GM23338 (cell line): ENCODE measurements at regions not wholly inside any gene's neighbourhood (a gene's known extent, or its start where the extent isn't known, plus 50 kb on each side); places are given as distances from the start of the nearest gene placed in this dataset.

Experiments
- ATAC-seq: fragments of 200-7000 bp; cut with Tn5 transposase; 3 replicates; pipeline ENCODE4 v1.9.1; 2020
- DNase-seq: peaks from one replicate; pipeline ENCODE4 v3.0.0-alpha.2; 2015; ENCODE audit warnings: low spot score
- H2AFZ ChIP-seq: fragments of 200-600 bp; sonication (generic); 2 replicates; pipeline ENCODE4 v1.8.0; 2016; ENCODE audit warnings: antibody characterized with exemption, mild to moderate bottlenecking, moderate library complexity
- H3F3A ChIP-seq: fragments of 200-600 bp; sonication (generic); replicated peaks from 2 replicates; pipeline ENCODE4 v1.8.0; 2017; ENCODE audit warnings: antibody characterized with exemption, mixed run types, low read depth
- H3K27ac ChIP-seq: fragments of 200-600 bp; sonication (generic); 2 replicates; pipeline ENCODE4 v1.6.1; 2016; ENCODE audit warnings: low read depth
- H3K27me3 ChIP-seq: fragments of 200-600 bp; sonication (generic); 2 replicates; pipeline ENCODE4 v1.8.0; 2016; ENCODE audit warnings: mild to moderate bottlenecking, mixed run types, moderate library complexity; ENCODE audit not compliant: insufficient read depth
- H3K36me3 ChIP-seq: fragments of 200-600 bp; sonication (generic); 2 replicates; pipeline ENCODE4 v1.8.0; 2016; ENCODE audit warnings: mild to moderate bottlenecking; ENCODE audit not compliant: insufficient read depth
- H3K4me1 ChIP-seq: fragments of 200-600 bp; sonication (generic); 2 replicates; pipeline ENCODE4 v1.8.0; 2016; ENCODE audit warnings: mild to moderate bottlenecking, moderate library complexity; ENCODE audit not compliant: insufficient read depth
- H3K4me2 ChIP-seq: fragments of 200-600 bp; sonication (generic); 2 replicates; pipeline ENCODE4 v1.7.1; 2017; ENCODE audit warnings: mixed run types
- H3K4me3 ChIP-seq: fragments of 200-600 bp; sonication (generic); 2 replicates; pipeline ENCODE4 v1.6.1; 2016; ENCODE audit warnings: mixed run types
- H3K79me2 ChIP-seq: fragments of 200-600 bp; sonication (generic); replicated peaks from 2 replicates; pipeline ENCODE4 v1.8.0; 2017; ENCODE audit warnings: mild to moderate bottlenecking; ENCODE audit not compliant: insufficient read depth
- H3K9me2 ChIP-seq: fragments of 200-600 bp; sonication (generic); 2 replicates; pipeline ENCODE4 v1.8.0; 2017; ENCODE audit not compliant: insufficient read depth
- H4K20me1 ChIP-seq: fragments of 200-600 bp; sonication (generic); replicated peaks from 2 replicates; pipeline ENCODE4 v1.8.0; 2017; ENCODE audit warnings: mild to moderate bottlenecking; ENCODE audit not compliant: insufficient read depth
- H3K27ac Mint-ChIP-seq: 2 replicates; pipeline ENCODE4 v1.8.0; 2020; ENCODE audit warnings: inconsistent platforms, mild to moderate bottlenecking, moderate library complexity, mixed read lengths
- H3K27me3 Mint-ChIP-seq: 3 replicates; pipeline ENCODE4 v1.8.0; 2022; ENCODE audit warnings: low read depth, mild to moderate bottlenecking, moderate library complexity, mixed read lengths, inconsistent platforms; ENCODE audit not compliant: insufficient read depth, poor library complexity
- H3K36me3 Mint-ChIP-seq: 3 replicates; pipeline ENCODE4 v1.8.0; 2021; ENCODE audit warnings: low read depth, mild to moderate bottlenecking, inconsistent platforms, moderate library complexity, mixed read lengths
- H3K4me1 Mint-ChIP-seq: 3 replicates; pipeline ENCODE4 v1.8.0; 2020; ENCODE audit warnings: mild to moderate bottlenecking, inconsistent platforms, mixed read lengths
- H3K4me3 Mint-ChIP-seq: 3 replicates; pipeline ENCODE4 v1.8.0; 2021; ENCODE audit warnings: moderate library complexity, mild to moderate bottlenecking, inconsistent platforms, mixed read lengths
- H3K9me3 Mint-ChIP-seq: 3 replicates; pipeline ENCODE4 v1.8.0; 2020; ENCODE audit warnings: moderate library complexity, mild to moderate bottlenecking, inconsistent platforms, mixed read lengths
- CREB1 ChIP-seq: fragments of 250-450 bp; sonication (Bioruptor Pico); IDR thresholded peaks from 2 replicates; pipeline ENCODE4 v1.5.0; 2020; ENCODE audit warnings: low read depth, mild to moderate bottlenecking, moderate library complexity
- EZH2 ChIP-seq: fragments of 200-600 bp; sonication (generic); IDR thresholded peaks from one replicate; pipeline ENCODE4 v1.8.0; 2017; ENCODE audit warnings: antibody characterized with exemption, mild to moderate bottlenecking, low read depth; ENCODE audit not compliant: unreplicated experiment
- EZH2phosphoT487 ChIP-seq: fragments of 200-600 bp; sonication (generic); IDR thresholded peaks from one replicate; pipeline ENCODE4 v1.8.1; 2018; ENCODE audit warnings: antibody characterized with exemption; ENCODE audit not compliant: unreplicated experiment
- JUNB ChIP-seq: IDR thresholded peaks from one replicate; pipeline ENCODE4 v1.6.1; 2016; ENCODE audit warnings: antibody characterized with exemption; ENCODE audit not compliant: unreplicated experiment
- NANOG ChIP-seq: IDR thresholded peaks from 2 replicates; pipeline ENCODE4 v1.6.1; 2016; ENCODE audit warnings: antibody characterized with exemption, borderline replicate concordance
- POLR2AphosphoS5 ChIP-seq: IDR thresholded peaks from 2 replicates; pipeline ENCODE4 v1.6.1; 2016; ENCODE audit warnings: antibody characterized with exemption, low read depth
- STAT1 ChIP-seq: IDR thresholded peaks from one replicate; pipeline ENCODE4 v1.6.1; 2016; ENCODE audit warnings: antibody characterized with exemption; ENCODE audit not compliant: unreplicated experiment
- ZNF114 ChIP-seq: fragments of 250-450 bp; sonication (Bioruptor Pico); IDR thresholded peaks from 2 replicates; pipeline ENCODE4 v1.5.0; 2020; ENCODE audit warnings: mild to moderate bottlenecking, moderate library complexity
- ZNF331 ChIP-seq: fragments of 250-450 bp; sonication (Bioruptor Pico); IDR thresholded peaks from 2 replicates; pipeline ENCODE4 v1.5.0; 2020; ENCODE audit warnings: low read depth, mild to moderate bottlenecking, moderate library complexity
- TF ChIP-seq, protein P1 (sequence below), 2 experiments: fragments of 200-600 bp in 1 of 2; sonication (generic) in 1 of 2; conservative IDR thresholded peaks; 2 replicates each; pipeline versions ENCODE4 v1.5.1 to v1.6.1; 2016 to 2017; ENCODE audit warnings: antibody characterized with exemption in 2 of 2, low read depth in 2 of 2, mild to moderate bottlenecking in 2 of 2, moderate library complexity in 1 of 2
- TF ChIP-seq, protein P2 (sequence below): IDR thresholded peaks from one replicate; pipeline ENCODE4 v1.6.1; 2018; ENCODE audit warnings: antibody characterized with exemption; ENCODE audit not compliant: unreplicated experiment
- TF ChIP-seq, protein P3 (sequence below): IDR thresholded peaks from 2 replicates; pipeline ENCODE4 v1.6.1; 2016; ENCODE audit warnings: antibody characterized with exemption
- TF ChIP-seq, protein P4 (sequence below): fragments of 250-450 bp; sonication (Bioruptor Pico); IDR thresholded peaks from 2 replicates; pipeline ENCODE4 v1.5.0; 2020; ENCODE audit warnings: mild to moderate bottlenecking, moderate library complexity

DNA sequence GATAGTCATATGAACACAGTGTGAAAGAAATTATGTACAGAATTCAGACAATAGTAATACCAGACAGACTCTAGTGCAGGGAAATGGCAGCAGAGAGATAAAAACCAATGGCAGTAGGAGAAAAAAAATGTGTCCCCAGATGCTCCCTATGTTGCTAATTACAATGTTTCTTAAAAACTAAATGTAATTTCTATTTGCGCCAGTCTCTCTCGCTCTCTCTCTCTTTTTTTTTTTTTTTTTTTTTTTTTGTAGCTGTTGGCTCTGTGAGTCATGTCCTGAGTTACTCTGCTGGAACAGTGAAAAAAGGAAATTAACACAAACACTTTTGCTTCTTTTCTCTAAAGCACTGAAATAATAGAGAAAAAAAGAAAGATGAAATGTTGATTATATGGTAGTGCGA lies 871.9 kb downstream of the GBE1 start:
- Histone ChIP-seq H3K27ac (no peak overlapping the region), H3K9me2 (no peaks in the 10 kb centered on the region), H4K20me1 (no peaks in the 10 kb centered on the region), H3K79me2 (no peaks in the 10 kb centered on the region), H3K4me3 (no peak overlapping the region), H3F3A (no peaks in the 10 kb centered on the region), H3K4me1 (no peaks in the 10 kb centered on the region), H3K4me2 (no peak overlapping the region), H3K36me3 (no peaks in the 10 kb centered on the region), H2AFZ (no peak overlapping the region), H3K27me3 (no peaks in the 10 kb centered on the region)
- no peak for ATAC-seq
- Mint-ChIP-seq H3K9me3 (no peaks in the 10 kb centered on the region), H3K4me3 (no peak overlapping the region), H3K4me1 (no peaks in the 10 kb centered on the region; the same call in 2 of the 3 replicates), H3K27me3 (peaks cover 3% of the 10 kb centered on the region), H3K36me3 (no peaks in the 10 kb centered on the region), H3K27ac (no peak overlapping the region)
- TF ChIP-seq POLR2AphosphoS5 (no peak), JUNB (no peak), ZNF331 (CRISPR knock-in tag) (no peak), NANOG (no peak), ZNF114 (no peak), EZH2 (no peak), EZH2phosphoT487 (no peak), CREB1 (no peak), STAT1 (no peak)
- TF ChIP-seq, protein P1, sequence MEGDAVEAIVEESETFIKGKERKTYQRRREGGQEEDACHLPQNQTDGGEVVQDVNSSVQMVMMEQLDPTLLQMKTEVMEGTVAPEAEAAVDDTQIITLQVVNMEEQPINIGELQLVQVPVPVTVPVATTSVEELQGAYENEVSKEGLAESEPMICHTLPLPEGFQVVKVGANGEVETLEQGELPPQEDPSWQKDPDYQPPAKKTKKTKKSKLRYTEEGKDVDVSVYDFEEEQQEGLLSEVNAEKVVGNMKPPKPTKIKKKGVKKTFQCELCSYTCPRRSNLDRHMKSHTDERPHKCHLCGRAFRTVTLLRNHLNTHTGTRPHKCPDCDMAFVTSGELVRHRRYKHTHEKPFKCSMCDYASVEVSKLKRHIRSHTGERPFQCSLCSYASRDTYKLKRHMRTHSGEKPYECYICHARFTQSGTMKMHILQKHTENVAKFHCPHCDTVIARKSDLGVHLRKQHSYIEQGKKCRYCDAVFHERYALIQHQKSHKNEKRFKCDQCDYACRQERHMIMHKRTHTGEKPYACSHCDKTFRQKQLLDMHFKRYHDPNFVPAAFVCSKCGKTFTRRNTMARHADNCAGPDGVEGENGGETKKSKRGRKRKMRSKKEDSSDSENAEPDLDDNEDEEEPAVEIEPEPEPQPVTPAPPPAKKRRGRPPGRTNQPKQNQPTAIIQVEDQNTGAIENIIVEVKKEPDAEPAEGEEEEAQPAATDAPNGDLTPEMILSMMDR (conservative IDR thresholded peaks at IDR 0.05; ENCODE audit: low read depth in 2 of 2), result no peak
- TF ChIP-seq, protein P2, sequence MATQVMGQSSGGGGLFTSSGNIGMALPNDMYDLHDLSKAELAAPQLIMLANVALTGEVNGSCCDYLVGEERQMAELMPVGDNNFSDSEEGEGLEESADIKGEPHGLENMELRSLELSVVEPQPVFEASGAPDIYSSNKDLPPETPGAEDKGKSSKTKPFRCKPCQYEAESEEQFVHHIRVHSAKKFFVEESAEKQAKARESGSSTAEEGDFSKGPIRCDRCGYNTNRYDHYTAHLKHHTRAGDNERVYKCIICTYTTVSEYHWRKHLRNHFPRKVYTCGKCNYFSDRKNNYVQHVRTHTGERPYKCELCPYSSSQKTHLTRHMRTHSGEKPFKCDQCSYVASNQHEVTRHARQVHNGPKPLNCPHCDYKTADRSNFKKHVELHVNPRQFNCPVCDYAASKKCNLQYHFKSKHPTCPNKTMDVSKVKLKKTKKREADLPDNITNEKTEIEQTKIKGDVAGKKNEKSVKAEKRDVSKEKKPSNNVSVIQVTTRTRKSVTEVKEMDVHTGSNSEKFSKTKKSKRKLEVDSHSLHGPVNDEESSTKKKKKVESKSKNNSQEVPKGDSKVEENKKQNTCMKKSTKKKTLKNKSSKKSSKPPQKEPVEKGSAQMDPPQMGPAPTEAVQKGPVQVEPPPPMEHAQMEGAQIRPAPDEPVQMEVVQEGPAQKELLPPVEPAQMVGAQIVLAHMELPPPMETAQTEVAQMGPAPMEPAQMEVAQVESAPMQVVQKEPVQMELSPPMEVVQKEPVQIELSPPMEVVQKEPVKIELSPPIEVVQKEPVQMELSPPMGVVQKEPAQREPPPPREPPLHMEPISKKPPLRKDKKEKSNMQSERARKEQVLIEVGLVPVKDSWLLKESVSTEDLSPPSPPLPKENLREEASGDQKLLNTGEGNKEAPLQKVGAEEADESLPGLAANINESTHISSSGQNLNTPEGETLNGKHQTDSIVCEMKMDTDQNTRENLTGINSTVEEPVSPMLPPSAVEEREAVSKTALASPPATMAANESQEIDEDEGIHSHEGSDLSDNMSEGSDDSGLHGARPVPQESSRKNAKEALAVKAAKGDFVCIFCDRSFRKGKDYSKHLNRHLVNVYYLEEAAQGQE, result no peak
- TF ChIP-seq, protein P3, sequence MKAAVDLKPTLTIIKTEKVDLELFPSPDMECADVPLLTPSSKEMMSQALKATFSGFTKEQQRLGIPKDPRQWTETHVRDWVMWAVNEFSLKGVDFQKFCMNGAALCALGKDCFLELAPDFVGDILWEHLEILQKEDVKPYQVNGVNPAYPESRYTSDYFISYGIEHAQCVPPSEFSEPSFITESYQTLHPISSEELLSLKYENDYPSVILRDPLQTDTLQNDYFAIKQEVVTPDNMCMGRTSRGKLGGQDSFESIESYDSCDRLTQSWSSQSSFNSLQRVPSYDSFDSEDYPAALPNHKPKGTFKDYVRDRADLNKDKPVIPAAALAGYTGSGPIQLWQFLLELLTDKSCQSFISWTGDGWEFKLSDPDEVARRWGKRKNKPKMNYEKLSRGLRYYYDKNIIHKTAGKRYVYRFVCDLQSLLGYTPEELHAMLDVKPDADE, result no peak
- TF ChIP-seq, protein P4, sequence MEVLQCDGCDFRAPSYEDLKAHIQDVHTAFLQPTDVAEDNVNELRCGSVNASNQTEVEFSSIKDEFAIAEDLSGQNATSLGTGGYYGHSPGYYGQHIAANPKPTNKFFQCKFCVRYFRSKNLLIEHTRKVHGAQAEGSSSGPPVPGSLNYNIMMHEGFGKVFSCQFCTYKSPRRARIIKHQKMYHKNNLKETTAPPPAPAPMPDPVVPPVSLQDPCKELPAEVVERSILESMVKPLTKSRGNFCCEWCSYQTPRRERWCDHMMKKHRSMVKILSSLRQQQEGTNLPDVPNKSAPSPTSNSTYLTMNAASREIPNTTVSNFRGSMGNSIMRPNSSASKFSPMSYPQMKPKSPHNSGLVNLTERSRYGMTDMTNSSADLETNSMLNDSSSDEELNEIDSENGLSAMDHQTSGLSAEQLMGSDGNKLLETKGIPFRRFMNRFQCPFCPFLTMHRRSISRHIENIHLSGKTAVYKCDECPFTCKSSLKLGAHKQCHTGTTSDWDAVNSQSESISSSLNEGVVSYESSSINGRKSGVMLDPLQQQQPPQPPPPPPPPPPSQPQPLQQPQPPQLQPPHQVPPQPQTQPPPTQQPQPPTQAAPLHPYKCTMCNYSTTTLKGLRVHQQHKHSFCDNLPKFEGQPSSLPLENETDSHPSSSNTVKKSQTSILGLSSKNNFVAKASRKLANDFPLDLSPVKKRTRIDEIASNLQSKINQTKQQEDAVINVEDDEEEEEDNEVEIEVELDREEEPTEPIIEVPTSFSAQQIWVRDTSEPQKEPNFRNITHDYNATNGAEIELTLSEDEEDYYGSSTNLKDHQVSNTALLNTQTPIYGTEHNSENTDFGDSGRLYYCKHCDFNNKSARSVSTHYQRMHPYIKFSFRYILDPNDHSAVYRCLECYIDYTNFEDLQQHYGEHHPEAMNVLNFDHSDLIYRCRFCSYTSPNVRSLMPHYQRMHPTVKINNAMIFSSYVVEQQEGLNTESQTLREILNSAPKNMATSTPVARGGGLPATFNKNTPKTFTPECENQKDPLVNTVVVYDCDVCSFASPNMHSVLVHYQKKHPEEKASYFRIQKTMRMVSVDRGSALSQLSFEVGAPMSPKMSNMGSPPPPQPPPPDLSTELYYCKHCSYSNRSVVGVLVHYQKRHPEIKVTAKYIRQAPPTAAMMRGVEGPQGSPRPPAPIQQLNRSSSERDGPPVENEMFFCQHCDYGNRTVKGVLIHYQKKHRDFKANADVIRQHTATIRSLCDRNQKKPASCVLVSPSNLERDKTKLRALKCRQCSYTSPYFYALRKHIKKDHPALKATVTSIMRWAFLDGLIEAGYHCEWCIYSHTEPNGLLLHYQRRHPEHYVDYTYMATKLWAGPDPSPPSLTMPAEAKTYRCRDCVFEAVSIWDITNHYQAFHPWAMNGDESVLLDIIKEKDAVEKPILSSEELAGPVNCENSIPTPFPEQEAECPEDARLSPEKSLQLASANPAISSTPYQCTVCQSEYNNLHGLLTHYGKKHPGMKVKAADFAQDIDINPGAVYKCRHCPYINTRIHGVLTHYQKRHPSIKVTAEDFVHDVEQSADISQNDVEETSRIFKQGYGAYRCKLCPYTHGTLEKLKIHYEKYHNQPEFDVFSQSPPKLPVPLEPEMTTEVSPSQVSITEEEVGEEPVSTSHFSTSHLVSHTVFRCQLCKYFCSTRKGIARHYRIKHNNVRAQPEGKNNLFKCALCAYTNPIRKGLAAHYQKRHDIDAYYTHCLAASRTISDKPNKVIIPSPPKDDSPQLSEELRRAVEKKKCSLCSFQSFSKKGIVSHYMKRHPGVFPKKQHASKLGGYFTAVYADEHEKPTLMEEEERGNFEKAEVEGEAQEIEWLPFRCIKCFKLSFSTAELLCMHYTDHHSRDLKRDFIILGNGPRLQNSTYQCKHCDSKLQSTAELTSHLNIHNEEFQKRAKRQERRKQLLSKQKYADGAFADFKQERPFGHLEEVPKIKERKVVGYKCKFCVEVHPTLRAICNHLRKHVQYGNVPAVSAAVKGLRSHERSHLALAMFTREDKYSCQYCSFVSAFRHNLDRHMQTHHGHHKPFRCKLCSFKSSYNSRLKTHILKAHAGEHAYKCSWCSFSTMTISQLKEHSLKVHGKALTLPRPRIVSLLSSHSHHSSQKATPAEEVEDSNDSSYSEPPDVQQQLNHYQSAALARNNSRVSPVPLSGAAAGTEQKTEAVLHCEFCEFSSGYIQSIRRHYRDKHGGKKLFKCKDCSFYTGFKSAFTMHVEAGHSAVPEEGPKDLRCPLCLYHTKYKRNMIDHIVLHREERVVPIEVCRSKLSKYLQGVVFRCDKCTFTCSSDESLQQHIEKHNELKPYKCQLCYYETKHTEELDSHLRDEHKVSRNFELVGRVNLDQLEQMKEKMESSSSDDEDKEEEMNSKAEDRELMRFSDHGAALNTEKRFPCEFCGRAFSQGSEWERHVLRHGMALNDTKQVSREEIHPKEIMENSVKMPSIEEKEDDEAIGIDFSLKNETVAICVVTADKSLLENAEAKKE (CRISPR knock-in tag), result no peak
- no peak for DNase-seq
